ENCODE measurements at regions not wholly inside any gene's neighbourhood (a gene's known extent, or its start where the extent isn't known, plus 50 kb on each side); places are given as distances from the start of the nearest gene placed in this dataset.

- Histone ChIP-seq H3K4me3 (ENCODE audit: low read length in 3 of 3) (no peak overlapping the region), H3K9me3 (ENCODE audit: control insufficient read depth in 2 of 3, insufficient read depth in 1 of 3, low read length in 3 of 3) (no peaks in the 10 kb centered on the region), H3K9ac (ENCODE audit: low read length in 3 of 3) (no peak overlapping the region), H3K27ac (ENCODE audit: low read depth in 2 of 2, low read length in 2 of 2) (no peak overlapping the region), H3K4me1 (ENCODE audit: control insufficient read depth in 2 of 3, insufficient read depth in 2 of 3, low read depth in 1 of 3, low read length in 3 of 3) (no peaks in the 10 kb centered on the region), H3K36me3 (ENCODE audit: control insufficient read depth in 2 of 3, insufficient read depth in 3 of 3, low read length in 3 of 3) (no peaks in the 10 kb centered on the region), H3K27me3 (ENCODE audit: control insufficient read depth, insufficient read depth, low read length) (no peaks in the 10 kb centered on the region)
- DNase-seq (no peak), FAIRE-seq (no peak)
- intact Hi-C loops (cut with DNase I) = no loop called here
- TF ChIP-seq CTCF (IDR thresholded peaks at IDR 0.05; ENCODE audit: borderline replicate concordance, extremely low read depth, insufficient read depth) = no peak
Measured at GRCh38 chr14:83899706-83900105, 1630.2 kb upstream of the FLRT2 start.

- no peak for FAIRE-seq
Measured at GRCh38 chr14:83905157-83905556, 1624.8 kb upstream of the FLRT2 start.

GRCh38 chr14:83908419-83908818, 1621.5 kb upstream of the FLRT2 start:
- FAIRE-seq (no peak), DNase-seq (no peak)
- intact Hi-C loops (cut with DNase I) = no loop called here
- no peaks in the 10 kb centered on the region for H3K4me1 ChIP-seq (ENCODE audit: control insufficient read depth in 2 of 3, insufficient read depth in 2 of 3, low read depth in 1 of 3, low read length in 3 of 3)
- TF ChIP-seq CTCF (IDR thresholded peaks at IDR 0.05; ENCODE audit: borderline replicate concordance, extremely low read depth, insufficient read depth) = no peak
- no peaks in the 10 kb centered on the region for H3K27me3 ChIP-seq (ENCODE audit: control insufficient read depth, insufficient read depth, low read length)
- H3K9me3 ChIP-seq (ENCODE audit: control insufficient read depth in 2 of 3, insufficient read depth in 1 of 3, low read length in 3 of 3) = no peaks in the 10 kb centered on the region
- no peak overlapping the region for H3K4me3 ChIP-seq (ENCODE audit: low read length in 3 of 3)
- no peaks in the 10 kb centered on the region for H3K36me3 ChIP-seq (ENCODE audit: control insufficient read depth in 2 of 3, insufficient read depth in 3 of 3, low read length in 3 of 3)
- no peak overlapping the region for H3K9ac ChIP-seq (ENCODE audit: low read length in 3 of 3)
- no peak overlapping the region for H3K27ac ChIP-seq (ENCODE audit: low read depth in 2 of 2, low read length in 2 of 2)

More at GRCh38 chr14:83905157-83905556, 1624.8 kb upstream of the FLRT2 start:
- Histone ChIP-seq H3K4me3 (ENCODE audit: low read length in 3 of 3) (no peak overlapping the region), H3K9ac (ENCODE audit: low read length in 3 of 3) (no peak overlapping the region), H3K36me3 (ENCODE audit: control insufficient read depth in 2 of 3, insufficient read depth in 3 of 3, low read length in 3 of 3) (no peaks in the 10 kb centered on the region), H3K9me3 (ENCODE audit: control insufficient read depth in 2 of 3, insufficient read depth in 1 of 3, low read length in 3 of 3) (no peaks in the 10 kb centered on the region), H3K4me1 (ENCODE audit: control insufficient read depth in 2 of 3, insufficient read depth in 2 of 3, low read depth in 1 of 3, low read length in 3 of 3) (no peaks in the 10 kb centered on the region), H3K27me3 (ENCODE audit: control insufficient read depth, insufficient read depth, low read length) (no peaks in the 10 kb centered on the region), H3K27ac (ENCODE audit: low read depth in 2 of 2, low read length in 2 of 2) (no peak overlapping the region)
- no peak for DNase-seq
- TF ChIP-seq CTCF (IDR thresholded peaks at IDR 0.05; ENCODE audit: borderline replicate concordance, extremely low read depth, insufficient read depth) = no peak
- intact Hi-C loops (cut with DNase I) = no loop called here

GRCh38 chr14:83909507-83909906, 1620.4 kb upstream of the FLRT2 start:
- Histone ChIP-seq H3K9me3 (ENCODE audit: control insufficient read depth in 2 of 3, insufficient read depth in 1 of 3, low read length in 3 of 3) (no peaks in the 10 kb centered on the region), H3K9ac (ENCODE audit: low read length in 3 of 3) (no peak overlapping the region), H3K4me3 (ENCODE audit: low read length in 3 of 3) (no peak overlapping the region), H3K4me1 (ENCODE audit: control insufficient read depth in 2 of 3, insufficient read depth in 2 of 3, low read depth in 1 of 3, low read length in 3 of 3) (no peaks in the 10 kb centered on the region), H3K36me3 (ENCODE audit: control insufficient read depth in 2 of 3, insufficient read depth in 3 of 3, low read length in 3 of 3) (no peaks in the 10 kb centered on the region), H3K27me3 (ENCODE audit: control insufficient read depth, insufficient read depth, low read length) (no peaks in the 10 kb centered on the region), H3K27ac (ENCODE audit: low read depth in 2 of 2, low read length in 2 of 2) (no peak overlapping the region)
- intact Hi-C loops (cut with DNase I) = no loop called here
- no peak for FAIRE-seq
- DNase-seq = no peak
- no peak for TF ChIP-seq CTCF (IDR thresholded peaks at IDR 0.05; ENCODE audit: borderline replicate concordance, extremely low read depth, insufficient read depth)

Measured in kidney (tissue), 13 donors.